GM12873 (cell line): ENCODE measurements at regions not wholly inside any gene's neighbourhood (a gene's known extent, or its start where the extent isn't known, plus 50 kb on each side); places are given as distances from the start of the nearest gene placed in this dataset.

Experiments
- CTCF ChIP-seq: IDR thresholded peaks from 2 replicates; pipeline ENCODE4 v1.5.1; 2012; ENCODE audit warnings: low read depth, mild to moderate bottlenecking, moderate library complexity, low read length, control low read depth; ENCODE audit not compliant: insufficient read depth; ENCODE audit errors: missing control alignments

- TF ChIP-seq CTCF, result no peak
These were observed 209.4 kb downstream of the ZEB2 start for GRCh38 chr2:144310484-144310883.

- TF ChIP-seq CTCF, result no peak
These were observed 212.2 kb downstream of the ZEB2 start for GRCh38 chr2:144307711-144308110.

DNA sequence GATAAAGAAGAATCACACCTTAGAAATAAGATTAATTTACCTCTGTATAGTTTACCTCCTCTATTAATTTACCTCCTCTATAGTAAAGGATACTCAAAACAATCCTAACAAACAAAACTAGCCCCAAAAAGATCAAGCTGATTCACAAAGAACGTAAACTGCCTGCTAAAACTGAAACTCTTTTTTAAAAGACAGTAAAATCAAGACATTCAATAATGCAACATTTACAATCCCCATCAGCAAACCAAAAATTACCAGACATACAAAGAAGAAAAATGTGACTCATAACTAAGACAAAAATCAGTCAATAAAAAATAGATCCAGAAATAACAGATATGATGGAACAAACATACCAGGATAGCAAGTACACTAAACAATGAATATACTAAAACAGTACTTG lies 215.7 kb downstream of the ZEB2 start:
- no peak for TF ChIP-seq CTCF

- no peak for TF ChIP-seq CTCF
These were observed 219.3 kb downstream of the ZEB2 start for GRCh38 chr2:144300632-144301031.

DNA sequence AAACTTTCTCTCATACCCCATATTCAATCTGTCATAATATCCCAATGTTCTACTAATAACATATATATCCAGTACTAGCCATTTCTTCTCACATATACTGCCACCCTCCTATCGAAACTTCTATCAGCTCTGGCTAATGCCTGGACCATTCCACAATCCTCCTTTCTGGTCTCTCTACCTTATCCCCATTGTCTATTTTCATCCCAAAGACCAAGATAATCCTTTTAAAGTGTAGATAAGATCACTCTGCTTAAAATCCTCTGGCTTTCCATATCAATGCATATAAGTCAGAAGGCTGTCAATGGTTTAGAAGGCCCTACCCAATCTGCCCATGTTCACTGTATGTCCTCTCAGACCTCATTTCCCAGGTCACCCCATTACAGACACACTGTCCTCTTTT lies 229.6 kb downstream of the ZEB2 start:
- no peak for TF ChIP-seq CTCF

DNA sequence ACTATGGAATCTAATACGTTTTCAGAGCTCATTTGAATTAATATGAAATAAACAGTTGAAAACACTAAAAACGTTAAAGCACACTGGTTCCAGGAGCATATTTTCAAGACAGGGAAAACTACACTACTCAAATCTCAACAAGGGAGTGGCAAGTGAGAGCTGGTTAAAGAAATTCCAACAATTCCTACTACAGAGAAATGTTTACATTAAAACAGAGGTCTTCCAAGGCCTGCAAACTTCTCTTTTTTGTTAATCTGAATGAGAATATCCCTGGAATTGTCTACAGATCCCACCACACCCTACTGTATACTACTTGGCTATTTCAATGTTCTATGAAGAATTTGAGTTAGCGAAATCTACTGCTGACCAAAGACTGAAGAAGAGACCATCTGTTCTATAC lies 231.5 kb downstream of the ZEB2 start:
- no peak for TF ChIP-seq CTCF

GRCh38 chr2:144285324-144285723 lies 234.6 kb downstream of the ZEB2 start:
- TF ChIP-seq CTCF, result no peak
